GM20431 (cell line): ENCODE measurements at regions not wholly inside any gene's neighbourhood (a gene's known extent, or its start where the extent isn't known, plus 50 kb on each side); places are given as distances from the start of the nearest gene placed in this dataset.

Experiments
- in situ Hi-C: fragments of 300-500 bp; cut with MseI, MboI; formaldehyde crosslinking; loops from one replicate; pipeline ENCODE4 v1.15.0; 2020; ENCODE audit warnings: low sequenced_read_pairs; ENCODE audit not compliant: unreplicated experiment

DNA sequence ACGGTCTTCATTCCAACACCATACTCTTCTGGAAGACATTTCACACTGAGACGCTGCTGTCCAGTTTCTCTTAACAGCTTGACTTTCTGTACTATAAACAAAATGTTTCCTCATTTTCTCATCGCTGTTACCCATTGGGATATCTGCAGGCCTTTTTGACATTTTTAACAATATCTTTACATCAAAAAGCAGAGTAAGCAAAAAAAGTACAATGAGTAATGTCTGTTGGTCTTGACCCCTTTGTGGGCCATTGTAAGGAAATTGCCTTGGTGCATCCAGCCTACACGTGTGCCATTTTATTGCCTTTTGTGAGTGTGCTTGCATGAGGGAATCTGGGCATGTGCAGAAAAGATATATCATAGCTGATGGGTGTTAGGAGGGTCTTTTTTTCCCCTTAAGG, 129.1 kb upstream of the MANEA start:
- in situ Hi-C loops: loop anchor here (25.0 kb wide), 1 partner anchor 439 kb away; no protein-coding TSS in a partner anchor

DNA sequence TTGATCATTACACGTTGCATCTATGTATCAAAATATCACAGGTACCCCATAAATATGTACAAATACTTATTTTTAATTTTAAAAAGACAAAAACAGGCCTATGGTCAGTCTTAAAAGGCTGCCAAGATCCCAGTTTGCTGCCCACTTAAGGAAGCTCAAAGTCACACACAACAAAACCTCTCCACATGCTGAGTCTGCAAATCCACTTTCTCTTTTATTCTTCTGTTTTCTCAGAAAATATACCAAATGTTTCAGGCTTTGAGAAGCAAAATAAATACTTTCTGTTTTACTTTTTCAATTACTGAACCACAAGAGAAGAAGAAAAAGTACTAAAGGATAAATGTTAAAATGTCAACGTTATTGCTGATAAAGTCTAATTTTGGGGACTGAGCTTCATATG, 107.8 kb upstream of the MANEA start:
- in situ Hi-C loops: no loop called here

DNA sequence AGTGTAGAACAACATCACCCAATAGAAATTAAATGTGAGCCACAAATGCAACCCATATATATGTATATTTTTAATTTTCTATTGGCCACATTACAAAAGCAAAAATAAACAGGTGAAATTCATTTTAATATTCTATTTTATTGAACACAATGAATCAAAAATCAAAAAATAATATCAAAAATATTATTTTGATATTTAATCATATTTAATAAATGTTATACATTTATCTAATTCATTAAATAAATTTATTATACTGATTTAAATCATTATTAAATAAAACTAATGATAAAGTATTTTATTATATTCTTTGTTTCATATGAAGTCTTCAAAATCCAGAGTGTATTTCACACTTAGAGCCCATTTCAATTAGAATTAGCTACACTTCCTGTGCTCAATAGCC, 98.4 kb upstream of the MANEA start:
- in situ Hi-C loops: no loop called here

DNA sequence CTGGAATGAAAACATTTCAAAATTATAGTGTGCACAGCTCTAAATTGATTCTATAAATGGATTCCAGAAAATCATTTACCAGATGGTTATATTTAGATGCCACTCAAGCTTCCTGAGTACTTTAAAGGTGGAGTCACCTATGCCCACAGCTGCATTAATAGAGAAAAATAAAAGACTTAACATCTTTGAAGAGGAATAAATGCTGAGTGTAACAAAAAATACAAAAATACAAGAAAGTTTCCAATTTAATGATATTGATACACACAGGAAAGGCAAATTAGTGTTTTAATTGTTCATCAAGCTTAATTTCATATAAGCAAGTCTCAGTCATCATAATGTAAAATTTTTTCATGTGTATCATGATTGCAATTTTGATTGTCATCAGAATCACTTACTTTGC, 89.5 kb upstream of the MANEA start:
- in situ Hi-C loops: no loop called here

DNA sequence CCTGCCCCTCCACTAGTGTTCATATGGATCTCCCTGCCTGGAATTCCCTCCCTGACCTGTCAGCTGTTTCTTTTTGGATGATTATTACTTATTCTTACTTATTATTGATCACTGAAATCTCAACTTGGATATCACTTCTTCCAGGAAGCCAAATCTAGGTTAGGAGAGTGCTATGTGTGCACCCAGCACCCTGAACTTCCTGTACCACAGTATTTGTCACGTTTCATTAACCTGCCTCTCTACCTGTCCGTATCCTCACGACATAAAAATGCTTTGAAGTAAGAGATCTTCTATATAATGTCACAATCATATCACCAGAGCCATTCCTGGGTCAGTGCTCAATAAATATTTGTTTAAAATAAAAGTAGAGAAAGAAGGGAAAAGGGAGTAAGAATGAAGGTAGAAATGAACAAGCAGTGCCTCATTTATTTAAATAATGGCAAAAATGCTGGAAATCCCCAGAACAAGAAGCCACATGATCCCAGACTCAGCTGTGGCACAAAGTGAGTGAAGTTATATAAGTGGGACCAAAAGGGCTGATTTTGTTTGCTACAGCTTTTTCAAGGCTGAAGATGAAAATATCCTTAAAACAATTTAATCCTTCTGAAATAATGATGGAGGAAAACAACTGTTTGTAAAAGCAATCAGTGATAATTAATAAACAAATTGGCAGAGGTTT, 88.0 kb upstream of the MANEA start:
- in situ Hi-C loops: no loop called here

DNA sequence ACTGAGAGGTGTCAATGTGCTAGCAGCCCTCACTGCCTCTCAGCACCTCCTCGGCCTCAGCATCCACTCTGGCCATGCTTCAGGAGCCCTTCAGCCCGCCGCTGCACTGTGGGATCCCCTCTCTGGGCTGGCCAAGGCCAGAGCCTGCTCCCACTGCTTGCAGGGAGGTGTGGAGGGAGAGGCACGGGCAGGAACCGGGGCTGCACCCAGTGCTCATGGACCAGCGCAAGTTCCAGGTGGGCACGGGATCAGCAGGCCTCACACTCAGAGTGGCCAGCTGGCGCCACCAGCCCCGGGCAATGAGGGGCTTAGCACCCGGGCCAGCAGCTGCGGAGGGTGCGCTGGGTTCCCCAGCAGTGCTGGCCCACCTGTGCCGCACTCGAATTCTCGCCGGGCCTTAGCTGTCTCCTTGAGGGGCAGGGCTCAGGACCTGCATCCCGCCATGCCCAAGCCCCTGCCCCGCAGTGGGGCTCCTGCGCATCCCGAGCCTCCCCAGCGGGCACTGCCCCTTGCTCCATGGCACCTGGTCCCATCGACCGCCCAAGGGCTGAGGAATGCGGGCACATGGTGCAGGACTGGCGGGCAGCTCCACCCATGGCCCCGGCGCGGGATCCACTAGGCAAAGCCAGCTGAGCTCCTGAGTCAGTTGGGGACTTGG, 80.4 kb upstream of the MANEA start:
- in situ Hi-C loops: no loop called here

DNA sequence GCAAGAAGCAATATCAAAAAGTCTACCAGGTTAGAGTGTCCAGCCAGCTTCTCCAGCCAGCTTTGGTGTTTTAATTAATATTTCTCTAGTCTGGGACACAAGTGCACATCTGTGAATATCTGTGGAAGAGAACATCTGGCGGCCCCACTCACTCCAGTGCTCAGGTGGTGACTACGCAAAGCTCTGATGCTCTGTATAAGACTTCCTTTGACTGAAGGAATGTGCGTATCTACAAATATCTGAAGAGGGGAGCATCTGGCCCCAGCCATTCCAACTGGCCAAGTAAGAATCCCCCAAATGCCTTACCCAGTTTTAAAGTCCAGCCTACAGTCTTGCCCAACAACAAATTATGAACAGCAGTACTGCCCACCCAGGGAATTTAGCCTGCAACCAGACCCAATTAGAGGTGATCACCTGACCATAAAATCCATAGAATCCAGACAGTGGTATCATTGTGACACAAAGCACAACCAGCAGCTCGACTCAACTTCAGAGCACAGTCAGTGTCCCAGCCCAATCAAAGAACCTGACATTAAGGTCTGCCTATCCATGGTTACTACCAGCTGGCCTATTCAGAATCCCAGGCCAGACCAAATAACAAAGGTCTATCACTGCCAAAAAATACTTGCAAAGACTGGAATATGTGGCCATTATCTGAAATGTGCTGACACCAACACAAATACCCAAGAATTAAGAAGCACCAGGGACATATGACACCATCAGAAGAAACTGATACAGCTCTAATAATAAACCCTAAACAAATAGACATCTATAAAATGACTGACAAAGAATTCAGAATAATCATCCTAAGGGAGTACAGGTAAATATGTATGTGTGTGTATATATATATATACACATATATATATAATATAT, 76.1 kb upstream of the MANEA start:
- in situ Hi-C loops: no loop called here

DNA sequence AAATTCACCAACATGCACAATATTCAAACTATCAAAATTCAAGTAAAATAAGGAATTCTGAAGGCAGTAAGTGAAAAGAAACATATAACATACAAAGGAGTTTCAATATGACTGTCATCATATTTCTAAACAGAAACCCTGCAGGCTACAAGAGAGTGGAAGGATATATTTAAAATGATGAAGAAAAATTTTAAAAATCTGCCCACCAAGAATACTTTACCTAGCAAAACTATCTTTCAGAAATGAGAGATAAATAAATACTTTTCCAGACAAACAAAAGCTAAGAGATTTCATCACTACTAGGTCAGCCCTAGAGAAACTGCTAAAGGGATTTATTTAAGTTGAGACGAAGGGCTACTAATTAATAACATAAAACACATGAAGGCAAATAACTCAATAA, 73.8 kb upstream of the MANEA start:
- in situ Hi-C loops: no loop called here

DNA sequence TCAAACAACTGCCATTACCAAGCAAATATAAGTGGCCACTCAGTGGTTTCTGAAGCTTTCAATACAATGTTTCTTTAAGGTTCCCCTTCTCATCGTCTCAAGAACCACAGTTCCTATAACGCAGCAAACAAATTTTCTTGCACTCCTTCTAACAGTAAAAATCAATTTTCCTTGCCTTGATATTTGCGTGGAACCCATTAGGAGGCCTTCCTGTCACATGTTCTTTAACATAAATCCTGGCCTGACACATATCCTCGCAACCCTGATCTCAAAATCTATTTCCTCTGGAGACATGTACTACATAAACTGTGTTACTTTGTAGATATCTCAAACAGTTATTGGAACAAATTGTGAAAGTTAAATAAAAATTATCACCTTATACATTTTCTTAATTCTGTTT, 65.9 kb upstream of the MANEA start:
- in situ Hi-C loops: no loop called here

DNA sequence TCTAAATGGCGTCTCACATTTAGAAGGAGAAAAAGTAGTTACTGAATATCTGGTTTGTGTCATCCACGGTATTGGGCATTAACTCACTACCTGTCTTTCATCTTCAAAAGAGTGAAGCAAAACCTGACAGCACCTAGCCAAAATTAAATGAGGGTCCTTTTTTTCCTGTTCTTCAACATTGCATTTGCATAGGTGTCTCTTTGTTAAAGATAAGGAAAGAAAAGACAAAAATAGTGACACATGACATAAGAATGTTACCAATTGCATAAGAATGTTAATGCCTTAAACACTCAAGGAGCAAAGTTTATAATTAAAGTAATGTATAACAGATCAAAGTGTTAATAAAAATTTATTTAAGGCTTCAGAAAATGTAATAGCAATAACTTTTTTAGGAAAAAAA, 61.4 kb upstream of the MANEA start:
- in situ Hi-C loops: no loop called here

DNA sequence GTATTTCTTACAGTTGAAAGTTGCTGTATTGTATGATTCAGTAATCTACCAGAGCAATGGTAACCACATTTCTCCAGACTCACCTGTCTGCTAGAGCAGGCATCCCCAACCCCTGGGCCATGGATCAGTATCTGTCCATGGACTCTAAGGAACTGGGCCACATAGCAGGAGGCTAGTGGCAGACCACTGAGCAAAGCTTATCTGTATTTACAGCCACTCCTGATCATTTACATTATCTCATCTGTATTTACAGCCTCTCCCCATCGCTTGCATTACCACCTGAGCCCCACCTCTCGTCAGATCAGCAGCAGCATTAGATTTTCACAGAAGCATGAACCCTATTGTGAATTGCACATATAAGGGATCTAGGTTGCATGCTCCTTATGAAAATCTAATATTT, 60.3 kb upstream of the MANEA start:
- in situ Hi-C loops: no loop called here

DNA sequence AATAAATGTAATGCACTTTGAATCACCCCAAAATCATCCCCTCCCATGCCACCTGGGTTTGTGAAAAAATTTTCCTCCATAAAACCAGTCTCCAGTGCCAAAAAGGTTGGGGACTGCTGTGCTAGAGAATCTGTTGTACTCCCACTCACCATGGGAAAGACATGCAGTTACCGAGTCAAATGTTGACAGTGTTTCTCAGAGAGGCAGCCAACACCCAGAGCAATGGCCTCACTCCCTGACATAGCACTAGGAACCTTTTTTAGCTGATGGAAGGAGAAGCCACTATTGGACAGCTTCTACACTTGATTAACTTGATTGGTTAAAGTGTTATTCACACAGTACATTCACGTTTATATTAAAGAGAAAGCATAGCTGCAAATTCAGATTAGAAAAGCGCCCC, 59.8 kb upstream of the MANEA start:
- in situ Hi-C loops: no loop called here

DNA sequence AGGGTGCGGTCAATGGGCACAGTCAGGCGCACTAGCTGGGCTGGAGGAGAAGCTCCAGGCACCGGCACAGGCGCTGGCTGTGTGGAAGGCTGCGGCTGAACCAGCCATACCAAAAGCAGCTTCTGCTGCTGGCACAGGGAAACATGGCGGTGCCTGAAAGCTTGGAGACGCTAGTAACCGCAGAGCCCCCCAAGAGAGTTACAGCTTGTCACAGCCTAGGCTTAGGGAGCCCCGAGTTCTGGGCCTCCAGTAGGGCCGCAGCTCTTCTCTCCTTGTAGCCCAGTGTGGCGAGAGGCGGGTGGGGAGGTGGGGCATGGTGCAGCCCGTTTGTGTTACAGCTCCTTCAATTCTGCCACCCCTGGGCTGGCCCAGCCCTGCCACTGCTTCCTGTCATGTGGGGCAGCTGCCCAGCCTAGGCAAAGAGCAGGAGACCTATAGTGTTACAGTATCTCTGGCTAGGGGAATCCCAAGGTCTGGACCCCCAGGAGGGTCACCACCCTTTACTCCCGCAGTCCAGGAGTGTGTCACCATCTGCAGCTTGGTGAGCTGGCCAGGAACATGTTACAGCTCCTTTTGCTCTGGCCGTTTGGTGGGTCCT, 58.6 kb upstream of the MANEA start:
- in situ Hi-C loops: no loop called here

DNA sequence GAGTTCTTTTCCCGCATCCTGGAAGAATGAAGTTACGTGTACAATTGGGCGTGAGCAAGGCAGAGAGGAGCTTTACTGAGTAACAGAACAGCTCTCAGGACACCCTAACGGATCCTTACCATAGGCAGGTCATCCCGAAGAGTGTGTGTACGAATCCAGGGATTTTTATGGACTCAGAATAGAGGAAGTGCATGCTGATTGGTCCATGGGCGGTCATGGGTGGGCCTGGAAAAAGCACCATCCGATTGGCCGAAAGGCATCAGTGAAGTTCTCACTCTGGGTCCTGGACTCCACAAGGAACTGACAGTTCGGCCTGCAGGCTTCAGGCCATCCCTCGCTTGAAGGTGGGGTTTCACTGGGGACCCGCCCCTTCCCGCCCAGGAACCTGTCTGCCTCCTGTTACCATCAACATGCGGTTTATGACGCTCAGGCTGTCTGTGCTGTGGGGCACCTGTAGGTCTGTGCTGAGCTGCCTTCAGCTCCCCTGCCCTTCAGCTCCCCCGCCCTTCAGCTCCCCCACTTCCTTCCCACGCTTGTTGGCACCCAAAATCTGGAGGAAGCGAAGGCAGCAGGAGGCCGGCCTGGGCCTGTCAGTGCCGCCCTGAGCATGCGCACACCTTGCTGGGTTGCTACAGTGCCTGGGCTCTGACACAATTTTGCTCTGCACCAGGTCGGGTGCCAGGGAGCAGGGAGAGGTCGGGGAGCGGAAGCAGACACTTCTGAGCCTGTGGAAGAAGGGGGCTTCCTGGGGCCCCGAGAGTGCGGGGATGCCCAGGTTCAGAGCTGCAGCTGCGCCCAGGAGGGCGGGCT, 57.9 kb upstream of the MANEA start:
- in situ Hi-C loops: no loop called here

DNA sequence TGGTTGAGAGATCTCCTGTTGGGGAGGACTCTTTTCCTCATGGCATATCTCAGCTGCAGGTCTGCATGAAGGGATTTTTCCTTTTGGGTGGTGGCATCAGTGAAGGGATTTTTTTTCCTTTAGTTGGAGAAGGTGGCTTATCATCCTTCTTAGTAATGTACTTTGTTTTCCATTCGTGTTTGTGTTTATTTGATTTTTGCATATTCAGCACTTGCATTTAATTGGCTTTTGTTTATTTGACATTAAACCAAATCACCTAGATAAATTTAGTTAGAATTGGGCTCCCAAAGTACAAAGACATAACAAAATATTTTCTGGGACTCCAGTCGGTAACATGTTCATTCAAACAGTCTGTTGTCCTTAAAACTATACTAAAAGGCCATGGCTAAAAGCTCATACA, 56.2 kb upstream of the MANEA start:
- in situ Hi-C loops: no loop called here
